BJ (cell line): ENCODE measurements at regions not wholly inside any gene's neighbourhood (a gene's known extent, or its start where the extent isn't known, plus 50 kb on each side); places are given as distances from the start of the nearest gene placed in this dataset.

Experiments
- CTCF ChIA-PET: fragments of 350-600 bp; formaldehyde crosslinking; extraction: SDS; loops from one replicate; lab custom pipeline; 2021; ENCODE audit warnings: antibody characterized with exemption, inconsistent platforms; lab: Yijun Ruan, JAX
- POLR2A ChIA-PET: fragments of 300-600 bp; sonication (Branson Sonifier 250); formaldehyde crosslinking; extraction: SDS; loops from one replicate; lab custom pipeline; 2021; ENCODE audit warnings: antibody characterized with exemption; lab: Charles Lee
- DNase-seq: peaks from one replicate; pipeline ENCODE4 v3.0.0-alpha.2; 2011; ENCODE audit warnings: low read depth
- H3K27me3 ChIP-seq: 2 replicates; pipeline ENCODE4 v1.6.0; 2011; ENCODE audit warnings: low read length; ENCODE audit not compliant: control insufficient read depth, insufficient read depth
- H3K36me3 ChIP-seq: 2 replicates; pipeline ENCODE4 v1.5.1; 2011; ENCODE audit warnings: low read length; ENCODE audit not compliant: control insufficient read depth, insufficient read depth
- H3K4me3 ChIP-seq: 2 replicates; pipeline ENCODE4 v1.5.1; 2011; ENCODE audit warnings: low read depth, mild to moderate bottlenecking, control low read depth, low read length
- TF ChIP-seq, protein P1 (sequence below): IDR thresholded peaks from 2 replicates; pipeline ENCODE4 v1.5.1; 2011; ENCODE audit warnings: low read depth, mild to moderate bottlenecking, control low read depth, inconsistent platforms, low read length, moderate library complexity; ENCODE audit not compliant: insufficient read depth

DNA sequence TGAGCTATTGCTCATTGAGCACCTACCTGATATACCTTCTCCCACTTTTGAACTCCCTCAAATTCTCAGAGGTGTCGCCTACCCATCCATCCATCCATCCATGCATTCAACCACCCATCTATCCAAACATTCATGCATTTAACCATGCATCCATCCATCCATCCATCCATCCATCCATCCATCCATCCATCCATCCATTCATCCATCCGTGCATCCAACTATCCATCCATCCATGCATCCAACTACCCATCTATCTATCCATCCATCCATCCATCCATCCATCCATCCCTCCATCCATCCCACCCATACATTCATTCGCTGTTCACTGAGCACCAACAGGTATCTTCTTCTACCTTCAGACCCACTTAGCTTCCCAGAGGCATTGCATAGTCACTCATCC is 342.8 kb downstream of the CTTN start:
- H3K4me3 ChIP-seq, result no peak overlapping the region
- DNase-seq, result no peak
- H3K36me3 ChIP-seq, result no peaks in the 10 kb centered on the region
- TF ChIP-seq, protein P1, sequence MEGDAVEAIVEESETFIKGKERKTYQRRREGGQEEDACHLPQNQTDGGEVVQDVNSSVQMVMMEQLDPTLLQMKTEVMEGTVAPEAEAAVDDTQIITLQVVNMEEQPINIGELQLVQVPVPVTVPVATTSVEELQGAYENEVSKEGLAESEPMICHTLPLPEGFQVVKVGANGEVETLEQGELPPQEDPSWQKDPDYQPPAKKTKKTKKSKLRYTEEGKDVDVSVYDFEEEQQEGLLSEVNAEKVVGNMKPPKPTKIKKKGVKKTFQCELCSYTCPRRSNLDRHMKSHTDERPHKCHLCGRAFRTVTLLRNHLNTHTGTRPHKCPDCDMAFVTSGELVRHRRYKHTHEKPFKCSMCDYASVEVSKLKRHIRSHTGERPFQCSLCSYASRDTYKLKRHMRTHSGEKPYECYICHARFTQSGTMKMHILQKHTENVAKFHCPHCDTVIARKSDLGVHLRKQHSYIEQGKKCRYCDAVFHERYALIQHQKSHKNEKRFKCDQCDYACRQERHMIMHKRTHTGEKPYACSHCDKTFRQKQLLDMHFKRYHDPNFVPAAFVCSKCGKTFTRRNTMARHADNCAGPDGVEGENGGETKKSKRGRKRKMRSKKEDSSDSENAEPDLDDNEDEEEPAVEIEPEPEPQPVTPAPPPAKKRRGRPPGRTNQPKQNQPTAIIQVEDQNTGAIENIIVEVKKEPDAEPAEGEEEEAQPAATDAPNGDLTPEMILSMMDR, result no peak
- no peaks in the 10 kb centered on the region for H3K27me3 ChIP-seq
- CTCF ChIA-PET, result no interaction called here
- POLR2A ChIA-PET, result no interaction called here

DNA sequence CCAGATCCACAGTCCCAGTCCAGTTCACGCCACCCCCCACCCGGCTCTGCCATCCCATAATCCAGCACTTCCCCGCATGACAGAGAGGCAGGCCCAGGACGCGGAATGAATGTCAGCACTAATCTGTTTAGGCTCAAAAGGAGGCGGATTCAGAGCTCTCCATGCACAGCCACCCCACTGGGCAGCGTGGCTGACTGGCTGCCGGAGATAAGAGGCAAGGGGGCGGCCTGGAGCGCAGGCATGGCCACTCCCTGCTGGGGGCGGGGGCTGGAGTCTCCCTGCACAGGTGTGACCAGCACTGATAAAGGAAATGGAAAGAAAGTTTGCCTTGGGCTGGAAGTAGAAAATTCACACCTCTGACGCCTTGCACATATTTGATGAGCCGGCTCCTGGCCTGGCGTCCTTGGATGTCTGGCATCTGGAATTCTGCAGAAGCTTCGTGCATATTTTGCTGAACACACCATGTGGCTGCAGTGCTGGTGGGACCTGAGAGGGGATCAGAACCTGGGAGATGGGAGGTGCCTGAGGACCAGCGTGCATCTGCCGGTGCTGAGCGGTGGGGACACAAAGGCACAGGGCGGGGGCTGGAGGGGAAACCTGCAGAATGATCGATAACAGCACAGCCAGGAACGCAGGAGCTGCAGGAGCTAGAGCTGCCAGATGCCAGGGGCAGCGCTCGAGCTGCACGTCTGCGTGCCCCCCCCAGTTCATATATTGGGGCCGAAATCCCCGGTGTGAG is 344.4 kb downstream of the CTTN start:
- TF ChIP-seq, protein P1, result no peak
- H3K4me3 ChIP-seq, result no peak overlapping the region
- CTCF ChIA-PET, result interaction anchor here (1.0 to 2.2 kb wide), 3 partner anchors 13 to 274 kb away, joined by 3 to 5 read pairs (median 4); no protein-coding TSS in a partner anchor
- no peak for DNase-seq
- H3K36me3 ChIP-seq, result no peaks in the 10 kb centered on the region
- no peaks in the 10 kb centered on the region for H3K27me3 ChIP-seq
- POLR2A ChIA-PET, result no interaction called here

DNA sequence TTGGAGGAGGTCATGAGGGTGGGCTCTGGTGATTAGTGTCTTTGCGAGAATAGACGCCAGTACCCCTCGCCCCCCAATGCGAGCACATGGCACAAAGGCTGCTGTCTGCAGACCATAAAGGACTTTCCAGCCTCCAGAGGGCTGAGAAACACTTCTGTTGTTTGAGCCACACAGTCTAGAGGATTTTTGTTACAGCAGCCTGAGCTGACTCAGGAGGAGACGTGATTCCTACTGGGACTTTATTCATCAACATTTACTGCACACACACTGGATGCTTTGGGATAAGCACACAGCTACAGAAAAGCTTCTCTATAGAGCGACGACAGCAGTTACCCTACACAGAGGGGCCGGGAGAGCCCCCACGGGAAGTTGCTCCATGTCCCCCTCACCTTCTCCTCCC is 345.0 kb downstream of the CTTN start:
- Histone ChIP-seq H3K4me3 (no peak overlapping the region), H3K27me3 (no peaks in the 10 kb centered on the region), H3K36me3 (no peaks in the 10 kb centered on the region)
- TF ChIP-seq, protein P1, result no peak
- ChIA-PET CTCF (interaction anchor here (1.0 to 2.2 kb wide), 2 partner anchors 13 to 275 kb away, joined by 3 to 5 read pairs; no protein-coding TSS in a partner anchor), POLR2A (no interaction called here)
- no peak for DNase-seq

DNA sequence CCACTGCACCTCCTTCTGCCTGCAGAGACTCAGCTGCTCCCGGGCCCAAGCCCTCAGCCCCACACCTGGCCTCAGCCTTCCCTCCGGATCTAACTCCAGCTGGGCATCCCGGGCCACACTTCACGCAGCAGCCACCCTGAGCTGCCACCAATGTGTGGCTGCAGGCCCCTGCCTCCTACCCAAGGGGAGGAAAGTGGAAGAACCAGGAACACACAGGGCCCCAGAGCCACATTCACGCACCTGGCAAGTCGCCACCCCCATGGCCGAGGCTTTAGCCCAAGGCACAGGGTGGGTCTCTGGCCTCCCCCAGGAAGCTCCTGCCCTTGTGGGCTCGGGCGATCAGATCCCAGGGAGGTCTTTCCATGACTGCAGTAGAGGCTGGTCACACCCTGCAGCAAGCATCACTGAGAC is 345.6 kb downstream of the CTTN start:
- no peak overlapping the region for H3K4me3 ChIP-seq
- H3K36me3 ChIP-seq, result no peaks in the 10 kb centered on the region
- no peaks in the 10 kb centered on the region for H3K27me3 ChIP-seq
- TF ChIP-seq, protein P1, result no peak
- CTCF ChIA-PET, result interaction anchor here (1.0 to 2.2 kb wide), 2 partner anchors 12 to 276 kb away, joined by 3 to 5 read pairs; no protein-coding TSS in a partner anchor
- POLR2A ChIA-PET, result no interaction called here
- no peak for DNase-seq

DNA sequence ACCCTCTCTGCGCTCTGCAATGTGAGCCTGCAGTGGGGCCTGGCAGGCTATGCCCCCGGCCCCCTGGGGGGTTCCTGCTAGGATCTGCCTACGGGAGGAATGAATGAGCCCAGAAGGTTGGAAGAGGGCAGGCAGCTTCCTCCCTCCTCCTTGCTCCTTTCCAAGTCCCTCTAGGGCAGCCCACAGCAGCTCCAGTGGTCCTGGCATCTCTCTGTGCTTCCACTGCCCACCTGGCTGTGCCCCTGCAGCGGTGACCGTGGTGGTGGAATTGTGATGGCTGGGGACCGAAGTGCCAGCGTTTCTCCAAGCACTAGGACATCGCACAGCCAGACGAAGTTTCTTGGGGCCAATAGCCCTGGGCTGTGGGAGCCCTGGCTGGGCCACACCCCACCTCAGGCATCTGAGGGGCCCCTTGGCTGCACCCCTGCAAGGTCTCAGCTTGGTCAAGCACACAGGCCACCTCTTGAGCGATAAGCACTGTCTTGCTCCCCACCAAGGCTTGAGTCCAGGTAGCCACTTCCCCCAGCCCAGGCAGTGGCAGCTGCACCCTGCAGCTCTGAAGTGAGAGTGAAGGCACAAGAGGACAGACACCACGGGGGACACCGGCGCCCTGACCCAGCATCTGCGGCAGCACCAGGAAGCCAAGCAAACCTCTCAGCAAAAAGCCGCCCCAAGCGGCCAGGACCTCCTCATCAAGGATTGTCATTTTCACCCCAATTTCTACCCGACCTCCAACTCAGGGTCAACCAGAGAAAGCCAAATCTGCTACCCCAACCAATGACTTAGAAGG is 346.3 kb downstream of the CTTN start:
- ChIA-PET POLR2A (no interaction called here), CTCF (interaction anchor here (2.2 kb wide), 1 partner anchor 276 kb away, joined by 5 read pairs; no protein-coding TSS in a partner anchor)
- H3K27me3 ChIP-seq, result no peaks in the 10 kb centered on the region
- TF ChIP-seq, protein P1, result no peak
- DNase-seq, result no peak
- H3K4me3 ChIP-seq, result no peak overlapping the region
- H3K36me3 ChIP-seq, result no peaks in the 10 kb centered on the region
